GM18508 (cell line): ENCODE measurements at regions not wholly inside any gene's neighbourhood (a gene's known extent, or its start where the extent isn't known, plus 50 kb on each side); places are given as distances from the start of the nearest gene placed in this dataset.
"Not testable (repeated sequence)": the region's sequence is repeated elsewhere in the genome, so short reads cannot be mapped to it uniquely, and the experiment has no call there.

Experiments used
- ATAC-seq: cut with Tn5 transposase; IDR thresholded peaks from one replicate; pipeline ENCODE4 v1.9.1; 2021; ENCODE audit warnings: moderate number of reproducible peaks; ENCODE audit not compliant: insufficient read depth, unreplicated experiment

GRCh38 chr13:65555962-65556361 lies 1674.2 kb downstream of the PCDH9 start:
- ATAC-seq = no peak

GRCh38 chr13:65553096-65553727 lies 1676.9 kb downstream of the PCDH9 start:
- no peak for ATAC-seq

- ATAC-seq = no peak
These were observed 1678.9 kb downstream of the PCDH9 start for GRCh38 chr13:65551208-65551607.

DNA sequence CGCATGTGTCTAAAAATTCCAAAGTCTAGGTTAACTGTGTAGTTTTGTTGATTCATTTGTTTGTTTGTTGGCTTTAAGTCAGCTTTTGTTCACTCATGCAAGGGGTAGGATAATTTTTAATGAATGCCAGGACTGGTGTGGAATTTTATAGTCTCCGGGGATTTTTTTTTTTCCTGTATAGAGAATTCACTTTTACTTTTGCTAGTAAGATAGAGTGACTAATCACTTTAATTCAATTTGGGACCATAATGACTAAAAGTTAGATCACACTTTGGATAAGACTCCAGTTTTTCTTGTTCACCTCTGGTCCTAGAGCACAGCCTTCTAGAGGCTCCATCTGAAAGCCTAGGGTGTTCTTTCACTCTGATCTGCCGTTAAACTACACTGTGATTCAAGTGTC lies 1690.0 kb downstream of the PCDH9 start:
- ATAC-seq = no peak

DNA sequence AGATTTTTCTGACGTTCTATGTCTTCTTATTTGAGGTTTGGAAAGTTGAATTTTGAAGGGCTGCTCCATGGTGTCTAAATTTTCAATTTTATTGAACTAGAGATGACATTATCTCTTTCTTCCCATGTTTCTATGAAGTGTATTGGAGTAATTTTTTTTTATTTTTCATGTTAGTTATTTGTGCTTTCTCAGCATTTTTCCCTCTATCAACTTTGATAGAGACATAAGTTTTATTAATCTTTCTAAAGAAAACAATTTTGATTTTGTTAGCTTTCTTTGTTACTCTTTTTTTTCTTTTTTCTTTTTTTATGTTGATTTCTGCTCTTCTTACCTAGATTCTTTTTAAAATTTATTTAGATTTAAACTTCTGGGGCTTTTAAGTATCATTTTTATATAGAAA lies 1694.8 kb downstream of the PCDH9 start:
- ATAC-seq = no peak

GRCh38 chr13:65532231-65532630 lies 1697.9 kb downstream of the PCDH9 start:
- ATAC-seq = no peak

GRCh38 chr13:65530688-65531087 lies 1699.4 kb downstream of the PCDH9 start:
- ATAC-seq = no peak

- no peak for ATAC-seq
These were observed 1700.6 kb downstream of the PCDH9 start for GRCh38 chr13:65529541-65529940.

DNA sequence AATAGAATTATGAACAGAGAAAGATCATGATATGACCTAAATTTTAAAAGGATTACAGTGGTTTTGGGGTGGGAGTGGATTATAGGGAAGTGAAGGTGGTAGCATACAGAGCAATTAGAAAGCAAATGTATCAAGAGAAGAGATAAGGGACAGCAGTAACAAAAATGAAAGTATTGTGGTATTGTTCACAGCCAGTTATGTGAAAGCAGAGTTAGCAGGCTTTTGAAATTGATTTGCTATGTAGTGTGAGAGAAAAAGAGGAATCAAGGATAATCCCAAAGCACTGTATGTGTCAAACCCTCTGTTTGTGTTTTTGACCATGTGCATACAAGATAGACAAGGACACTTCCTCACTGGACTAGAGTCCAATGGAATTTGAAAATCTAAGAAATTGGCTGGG lies 1721.4 kb downstream of the PCDH9 start:
- no peak for ATAC-seq

- no peak for ATAC-seq
These were observed 1721.8 kb downstream of the PCDH9 start for GRCh38 chr13:65508338-65508737.

- no peak for ATAC-seq
These were observed 1724.2 kb downstream of the PCDH9 start for GRCh38 chr13:65505941-65506340.

DNA sequence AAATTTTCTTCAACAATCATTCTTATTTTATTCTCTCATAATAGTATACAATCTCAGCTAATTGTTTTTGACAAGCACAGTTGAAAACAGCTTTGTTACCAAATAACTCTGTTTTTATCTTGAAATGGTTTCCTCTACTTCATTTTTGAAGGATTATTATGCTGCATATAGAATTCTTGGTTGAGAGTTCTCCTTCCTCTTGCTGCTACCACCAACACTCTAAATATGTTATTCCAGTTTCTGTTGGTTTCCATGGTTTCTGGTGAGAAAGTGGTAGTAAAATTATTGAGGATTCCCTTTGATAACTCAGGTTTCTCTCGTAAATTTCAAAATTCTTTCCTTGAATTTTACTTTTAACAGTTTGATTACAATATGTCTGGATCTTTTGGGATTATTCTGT lies 1725.9 kb downstream of the PCDH9 start:
- ATAC-seq = no peak

GRCh38 chr13:65500481-65500880 lies 1729.7 kb downstream of the PCDH9 start:
- no peak for ATAC-seq

DNA sequence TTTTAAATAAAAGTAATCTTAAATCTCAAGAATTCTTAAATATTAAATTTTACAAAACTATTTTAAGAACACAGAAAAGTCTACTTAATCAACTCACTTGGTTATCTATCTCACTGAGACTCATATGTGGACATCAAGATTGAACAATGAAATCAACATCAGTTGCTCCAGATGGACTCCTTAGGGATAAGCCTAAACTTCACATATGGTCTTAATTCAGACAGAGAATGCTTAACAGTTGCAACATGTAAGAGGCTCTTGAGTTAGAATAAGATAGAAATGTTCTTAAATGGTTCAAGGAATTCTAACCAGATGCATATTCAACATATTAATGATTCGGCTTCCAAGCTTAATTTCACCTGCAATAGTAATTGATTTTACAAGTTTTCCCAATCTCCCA lies 1730.9 kb downstream of the PCDH9 start:
- no peak for ATAC-seq

DNA sequence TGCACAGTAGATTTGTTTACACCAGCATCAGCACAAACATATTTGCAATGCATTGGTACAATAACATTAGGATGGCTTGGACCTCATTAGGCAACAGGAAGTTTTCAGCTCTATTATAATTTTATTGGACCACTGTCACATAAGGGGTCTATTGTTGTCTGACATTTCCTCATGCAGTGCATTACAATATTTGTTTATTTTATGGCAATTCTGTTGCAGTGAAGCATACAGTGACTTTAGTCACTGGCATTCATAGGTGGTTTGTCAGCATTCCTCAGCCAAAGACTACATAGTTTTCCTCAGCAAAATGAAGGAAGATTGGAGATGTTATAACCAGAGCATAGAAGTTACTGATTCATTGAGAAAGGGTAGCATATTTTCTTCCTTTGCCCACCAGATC lies 1732.9 kb downstream of the PCDH9 start:
- ATAC-seq = no peak

DNA sequence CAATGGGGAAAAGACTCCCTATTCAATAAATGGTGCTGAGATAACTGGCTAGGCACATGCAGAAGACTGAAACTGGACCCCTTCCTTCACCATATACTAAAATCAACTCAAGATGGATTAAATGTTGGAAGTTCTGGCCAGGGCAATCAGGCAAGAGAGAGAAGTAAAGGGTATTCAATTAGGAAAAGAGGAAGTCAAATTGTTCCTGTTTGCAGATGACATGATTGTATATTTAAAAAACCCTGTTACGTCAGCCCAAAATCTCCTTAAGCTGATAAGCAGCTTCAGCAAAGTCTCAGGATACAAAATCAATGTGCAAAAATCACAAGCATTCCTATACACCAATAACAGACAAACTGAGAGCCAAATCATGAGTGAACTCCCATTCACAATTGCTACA lies 1739.4 kb downstream of the PCDH9 start:
- not testable (repeated sequence) for ATAC-seq

DNA sequence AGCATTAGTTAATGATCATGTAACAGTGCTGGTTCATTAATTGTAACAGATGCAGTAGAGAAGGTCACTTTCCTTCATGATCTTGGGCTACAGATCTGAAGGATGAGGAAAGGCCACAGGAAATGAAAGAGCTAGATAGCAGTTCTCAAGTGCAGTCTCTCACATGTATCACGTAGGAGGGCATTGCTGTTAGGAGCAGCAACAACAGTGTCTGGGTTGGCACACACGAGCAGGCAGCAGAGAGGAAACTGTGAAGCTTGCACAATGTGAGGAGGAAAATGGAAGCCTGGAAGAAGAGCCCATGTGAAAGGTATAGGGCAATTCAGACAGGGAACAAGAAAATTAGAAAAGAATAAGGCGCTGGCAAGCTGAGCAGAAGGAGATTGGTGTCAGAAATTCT lies 1741.5 kb downstream of the PCDH9 start:
- ATAC-seq = no peak

DNA sequence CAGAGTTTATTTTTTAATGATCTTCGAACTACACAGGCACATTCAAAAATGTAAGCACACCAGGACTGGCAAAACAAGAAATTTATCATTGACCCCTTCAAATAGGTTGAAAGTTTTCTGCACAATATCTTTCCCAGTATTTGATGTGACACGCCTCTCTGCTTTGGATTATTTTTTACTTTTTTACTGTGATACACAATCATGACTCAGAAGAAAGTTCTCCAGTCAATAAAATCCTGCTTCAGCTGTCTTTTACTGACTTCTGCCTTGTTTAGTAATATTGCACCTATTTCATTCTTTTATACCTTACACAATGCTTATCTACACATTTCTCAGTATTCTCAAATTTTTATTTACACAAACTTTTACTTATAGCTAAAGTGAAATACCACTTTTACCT lies 1750.4 kb downstream of the PCDH9 start:
- no peak for ATAC-seq

- no peak for ATAC-seq
These were observed 1756.9 kb downstream of the PCDH9 start for GRCh38 chr13:65473196-65473595.

- ATAC-seq = no peak
These were observed 1757.8 kb downstream of the PCDH9 start for GRCh38 chr13:65472336-65472735.

DNA sequence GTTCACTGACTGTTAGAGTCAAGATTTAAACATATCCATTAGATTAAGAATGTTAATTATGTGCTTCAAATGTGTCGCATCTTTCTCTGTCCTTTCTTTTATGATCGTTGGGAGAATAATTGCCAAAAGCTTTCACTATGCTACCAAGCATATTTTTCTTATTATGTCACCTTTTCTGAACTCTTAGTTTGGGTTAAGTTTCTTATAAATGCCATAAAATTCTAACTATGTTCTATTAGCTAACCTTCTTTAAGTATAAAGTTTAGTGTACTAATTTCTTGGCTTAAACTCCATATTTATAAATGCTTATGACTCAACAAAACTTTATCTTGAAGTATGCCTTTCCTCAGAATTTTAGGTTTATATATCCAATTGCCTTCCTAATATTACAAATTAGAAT lies 1759.4 kb downstream of the PCDH9 start:
- no peak for ATAC-seq

DNA sequence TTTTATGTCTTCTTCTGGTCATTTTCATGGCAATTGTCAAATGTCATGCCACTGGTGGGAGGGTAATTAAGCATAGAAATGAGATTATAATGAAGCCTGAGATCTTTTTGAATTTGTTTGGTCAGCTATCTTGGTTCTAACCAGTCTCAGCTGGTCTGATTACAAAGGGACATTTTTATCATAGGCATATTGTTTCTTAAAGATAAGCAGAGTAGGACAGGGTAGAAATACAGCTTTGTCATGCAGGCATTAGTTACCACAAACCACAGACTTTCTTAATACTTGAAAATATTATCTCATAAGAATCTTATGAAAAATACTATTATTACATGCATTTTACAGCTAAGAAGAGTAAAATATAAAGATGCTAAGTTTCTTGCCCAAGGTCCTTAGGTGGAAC lies 1761.5 kb downstream of the PCDH9 start:
- ATAC-seq = no peak

DNA sequence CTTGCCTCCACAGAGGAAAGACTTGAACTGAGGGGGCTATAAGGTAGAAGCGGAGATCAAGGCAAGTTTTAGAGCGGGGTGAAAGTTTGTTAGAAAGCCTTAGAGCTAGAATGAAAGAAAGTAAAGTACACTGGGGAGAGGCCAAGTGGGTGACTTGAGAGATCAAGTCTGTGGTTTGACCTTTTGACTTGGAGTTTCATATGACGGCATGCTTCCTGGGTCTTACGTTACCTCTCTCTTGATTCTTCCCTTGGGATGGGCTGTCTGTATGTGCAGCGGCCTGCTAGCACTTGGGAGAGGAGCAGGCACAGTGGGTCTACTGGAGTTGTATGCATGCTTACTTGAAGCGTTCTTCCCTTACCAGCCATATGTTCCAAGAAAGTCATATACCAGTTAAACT lies 1768.5 kb downstream of the PCDH9 start:
- no peak for ATAC-seq
